ENCODE measurements at regions not wholly inside any gene's neighbourhood (a gene's known extent, or its start where the extent isn't known, plus 50 kb on each side); places are given as distances from the start of the nearest gene placed in this dataset.

- TF ChIP-seq POLR2A (IDR thresholded peaks at IDR 0.05) (no peak), CTCF (IDR thresholded peaks at IDR 0.05) (no peak)
These were observed 382.3 kb downstream of the ACTL7B start for GRCh38 chr9:108473209-108474112.

Measured in right lobe of liver (tissue), 4 donors.